WTC11 (cell line): ENCODE measurements at regions not wholly inside any gene's neighbourhood (a gene's known extent, or its start where the extent isn't known, plus 50 kb on each side); places are given as distances from the start of the nearest gene placed in this dataset.
"Not testable (repeated sequence)": the region's sequence is repeated elsewhere in the genome, so short reads cannot be mapped to it uniquely, and the experiment has no call there.

Source experiments
- ATF2 ChIP-seq: sonication (generic); formaldehyde crosslinking; IDR thresholded peaks from 2 replicates; pipeline ENCODE4 v1.8.1; 2022; ENCODE audit warnings: low read depth, missing genetic modification reagents, borderline replicate concordance
- CBFB ChIP-seq: sonication (generic); formaldehyde crosslinking; IDR thresholded peaks from 2 replicates; pipeline ENCODE4 v1.8.1; 2022; ENCODE audit warnings: mild to moderate bottlenecking, low read depth, missing genetic modification reagents
- CREB1 ChIP-seq: sonication (generic); formaldehyde crosslinking; IDR thresholded peaks from 2 replicates; pipeline ENCODE4 v1.8.0; 2023; ENCODE audit warnings: mild to moderate bottlenecking, missing genetic modification reagents
- E2F1 ChIP-seq: sonication (generic); formaldehyde crosslinking; IDR thresholded peaks from 2 replicates; pipeline ENCODE4 v1.8.0; 2022; ENCODE audit warnings: mild to moderate bottlenecking, missing genetic modification reagents
- E2F4 ChIP-seq: sonication (generic); formaldehyde crosslinking; IDR thresholded peaks from 2 replicates; pipeline ENCODE4 v1.8.1; 2022; ENCODE audit warnings: low read depth, mild to moderate bottlenecking, moderate library complexity, missing genetic modification reagents, borderline replicate concordance
- HMGXB4 ChIP-seq: sonication (generic); formaldehyde crosslinking; IDR thresholded peaks from 2 replicates; pipeline ENCODE4 v1.8.1; 2023; ENCODE audit warnings: mild to moderate bottlenecking, moderate library complexity, missing genetic modification reagents
- JUN ChIP-seq: sonication (generic); formaldehyde crosslinking; IDR thresholded peaks from 2 replicates; pipeline ENCODE4 v1.8.0; 2023; ENCODE audit warnings: mild to moderate bottlenecking, missing genetic modification reagents
- KAT7 ChIP-seq: sonication (generic); formaldehyde crosslinking; IDR thresholded peaks from 2 replicates; pipeline ENCODE4 v1.8.1; 2023; ENCODE audit warnings: missing genetic modification reagents, mild to moderate bottlenecking, borderline replicate concordance
- MAX ChIP-seq: sonication (generic); formaldehyde crosslinking; IDR thresholded peaks from 2 replicates; pipeline ENCODE4 v1.8.0; 2022; ENCODE audit warnings: mild to moderate bottlenecking, missing genetic modification reagents
- PRDM15 ChIP-seq: sonication (generic); formaldehyde crosslinking; IDR thresholded peaks from 2 replicates; pipeline ENCODE4 v1.8.0; 2022; ENCODE audit warnings: missing genetic modification reagents
- USF2 ChIP-seq: sonication (generic); formaldehyde crosslinking; IDR thresholded peaks from 2 replicates; pipeline ENCODE4 v1.8.1; 2023; ENCODE audit warnings: mild to moderate bottlenecking, missing genetic modification reagents, moderate library complexity
- ZNF416 ChIP-seq: fragments of 250-450 bp; sonication (Bioruptor Pico); IDR thresholded peaks from 2 replicates; pipeline ENCODE4 v1.9.0; 2021; ENCODE audit warnings: mild to moderate bottlenecking, inconsistent platforms
- TF ChIP-seq, protein P1 (sequence below): fragments of 250-450 bp; sonication (Bioruptor Pico); IDR thresholded peaks from 2 replicates; pipeline ENCODE4 v2.1.2; 2022; ENCODE audit warnings: mild to moderate bottlenecking, moderate library complexity
- TF ChIP-seq, protein P2 (sequence below): fragments of 200-600 bp; IDR thresholded peaks from 2 replicates; pipeline ENCODE4 v1.8.0; 2022; ENCODE audit warnings: antibody characterized with exemption

GRCh38 chr7:106498005-106498404 is 163.0 kb downstream of the CCDC71L start:
- TF ChIP-seq, protein P1, sequence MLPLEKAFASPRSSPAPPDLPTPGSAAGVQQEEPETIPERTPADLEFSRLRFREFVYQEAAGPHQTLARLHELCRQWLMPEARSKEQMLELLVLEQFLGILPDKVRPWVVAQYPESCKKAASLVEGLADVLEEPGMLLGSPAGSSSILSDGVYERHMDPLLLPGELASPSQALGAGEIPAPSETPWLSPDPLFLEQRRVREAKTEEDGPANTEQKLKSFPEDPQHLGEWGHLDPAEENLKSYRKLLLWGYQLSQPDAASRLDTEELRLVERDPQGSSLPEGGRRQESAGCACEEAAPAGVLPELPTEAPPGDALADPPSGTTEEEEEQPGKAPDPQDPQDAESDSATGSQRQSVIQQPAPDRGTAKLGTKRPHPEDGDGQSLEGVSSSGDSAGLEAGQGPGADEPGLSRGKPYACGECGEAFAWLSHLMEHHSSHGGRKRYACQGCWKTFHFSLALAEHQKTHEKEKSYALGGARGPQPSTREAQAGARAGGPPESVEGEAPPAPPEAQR (CRISPR knock-in tag): not testable (repeated sequence)
- TF ChIP-seq, protein P2, sequence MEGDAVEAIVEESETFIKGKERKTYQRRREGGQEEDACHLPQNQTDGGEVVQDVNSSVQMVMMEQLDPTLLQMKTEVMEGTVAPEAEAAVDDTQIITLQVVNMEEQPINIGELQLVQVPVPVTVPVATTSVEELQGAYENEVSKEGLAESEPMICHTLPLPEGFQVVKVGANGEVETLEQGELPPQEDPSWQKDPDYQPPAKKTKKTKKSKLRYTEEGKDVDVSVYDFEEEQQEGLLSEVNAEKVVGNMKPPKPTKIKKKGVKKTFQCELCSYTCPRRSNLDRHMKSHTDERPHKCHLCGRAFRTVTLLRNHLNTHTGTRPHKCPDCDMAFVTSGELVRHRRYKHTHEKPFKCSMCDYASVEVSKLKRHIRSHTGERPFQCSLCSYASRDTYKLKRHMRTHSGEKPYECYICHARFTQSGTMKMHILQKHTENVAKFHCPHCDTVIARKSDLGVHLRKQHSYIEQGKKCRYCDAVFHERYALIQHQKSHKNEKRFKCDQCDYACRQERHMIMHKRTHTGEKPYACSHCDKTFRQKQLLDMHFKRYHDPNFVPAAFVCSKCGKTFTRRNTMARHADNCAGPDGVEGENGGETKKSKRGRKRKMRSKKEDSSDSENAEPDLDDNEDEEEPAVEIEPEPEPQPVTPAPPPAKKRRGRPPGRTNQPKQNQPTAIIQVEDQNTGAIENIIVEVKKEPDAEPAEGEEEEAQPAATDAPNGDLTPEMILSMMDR: not testable (repeated sequence)
- not testable (repeated sequence) for TF ChIP-seq MAX (CRISPR knock-in tag); ATF2 (CRISPR knock-in tag); HMGXB4; ZNF416; USF2; CBFB; KAT7; E2F4 (CRISPR knock-in tag); CREB1 (CRISPR knock-in tag); E2F1 (CRISPR knock-in tag); JUN (CRISPR knock-in tag); PRDM15 (CRISPR knock-in tag)
